GM10266 (cell line): ENCODE measurements at regions not wholly inside any gene's neighbourhood (a gene's known extent, or its start where the extent isn't known, plus 50 kb on each side); places are given as distances from the start of the nearest gene placed in this dataset.

Source experiments
- DNase-seq: peaks from one replicate; pipeline ENCODE4 v3.0.0; 2012; ENCODE audit errors: extremely low spot score
- CTCF ChIP-seq: IDR thresholded peaks from 2 replicates; pipeline ENCODE4 v1.5.1; 2012; ENCODE audit warnings: mild to moderate bottlenecking, low read depth; ENCODE audit not compliant: control insufficient read depth, insufficient read depth; ENCODE audit errors: missing control alignments

- no peak for DNase-seq
- no peak for TF ChIP-seq CTCF
These were observed 148.4 kb downstream of the RPAP3 start for GRCh38 chr12:47557386-47557785.

GRCh38 chr12:47556261-47557030 is 149.4 kb downstream of the RPAP3 start:
- no peak for TF ChIP-seq CTCF

GRCh38 chr12:47554046-47554653 is 151.7 kb downstream of the RPAP3 start:
- DNase-seq: no peak
- TF ChIP-seq CTCF: no peak

More at GRCh38 chr12:47556261-47557030, 149.4 kb downstream of the RPAP3 start:
- no peak for DNase-seq

GRCh38 chr12:47553266-47553665 is 152.6 kb downstream of the RPAP3 start:
- no peak for TF ChIP-seq CTCF
- no peak for DNase-seq

- no peak for TF ChIP-seq CTCF
- DNase-seq: no peak
These were observed 154.4 kb downstream of the RPAP3 start for GRCh38 chr12:47551426-47551851.

GRCh38 chr12:47549258-47549657 is 156.6 kb downstream of the RPAP3 start:
- TF ChIP-seq CTCF: no peak
- DNase-seq: no peak

- DNase-seq: no peak
- TF ChIP-seq CTCF: no peak
These were observed 157.4 kb downstream of the RPAP3 start for GRCh38 chr12:47548401-47548800.
